OCI-LY7 (cell line): ENCODE measurements at regions not wholly inside any gene's neighbourhood (a gene's known extent, or its start where the extent isn't known, plus 50 kb on each side); places are given as distances from the start of the nearest gene placed in this dataset.

ENCODE experiments used
- EZH2phosphoT487 ChIP-seq: fragments of 200-600 bp; sonication (generic); IDR thresholded peaks from 2 replicates; pipeline ENCODE4 v1.6.1; 2018; ENCODE audit warnings: low read depth, borderline replicate concordance, mild to moderate bottlenecking, mixed run types, antibody characterized with exemption, low read length, moderate library complexity, mixed read lengths
- TF ChIP-seq, protein P1 (sequence below): fragments of 200-600 bp; sonication (generic); conservative IDR thresholded peaks from 2 replicates; pipeline ENCODE4 v1.5.1; 2014; ENCODE audit warnings: mild to moderate bottlenecking, antibody characterized with exemption, low read length, moderate library complexity, mixed read lengths

DNA sequence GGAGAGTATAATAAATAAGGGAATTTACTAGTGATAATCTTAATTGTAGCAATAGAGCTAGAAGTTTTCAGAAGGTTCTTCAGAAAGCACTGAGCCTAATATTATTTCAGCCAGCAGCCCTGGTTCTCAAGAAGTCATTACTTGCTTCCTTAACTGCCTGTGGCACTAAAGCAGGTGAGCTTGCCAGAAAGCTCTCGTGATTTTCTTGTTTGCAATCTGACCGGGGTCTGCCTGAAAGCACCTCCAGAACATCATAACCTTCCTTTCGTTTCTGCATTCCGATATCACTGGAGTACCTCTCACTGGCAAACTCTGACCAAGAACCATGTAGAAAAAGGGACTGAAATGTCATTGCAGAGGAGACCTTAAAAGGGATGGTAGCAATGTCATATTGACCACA lies 510.3 kb downstream of the ZIC1 start:
- TF ChIP-seq, protein P1, sequence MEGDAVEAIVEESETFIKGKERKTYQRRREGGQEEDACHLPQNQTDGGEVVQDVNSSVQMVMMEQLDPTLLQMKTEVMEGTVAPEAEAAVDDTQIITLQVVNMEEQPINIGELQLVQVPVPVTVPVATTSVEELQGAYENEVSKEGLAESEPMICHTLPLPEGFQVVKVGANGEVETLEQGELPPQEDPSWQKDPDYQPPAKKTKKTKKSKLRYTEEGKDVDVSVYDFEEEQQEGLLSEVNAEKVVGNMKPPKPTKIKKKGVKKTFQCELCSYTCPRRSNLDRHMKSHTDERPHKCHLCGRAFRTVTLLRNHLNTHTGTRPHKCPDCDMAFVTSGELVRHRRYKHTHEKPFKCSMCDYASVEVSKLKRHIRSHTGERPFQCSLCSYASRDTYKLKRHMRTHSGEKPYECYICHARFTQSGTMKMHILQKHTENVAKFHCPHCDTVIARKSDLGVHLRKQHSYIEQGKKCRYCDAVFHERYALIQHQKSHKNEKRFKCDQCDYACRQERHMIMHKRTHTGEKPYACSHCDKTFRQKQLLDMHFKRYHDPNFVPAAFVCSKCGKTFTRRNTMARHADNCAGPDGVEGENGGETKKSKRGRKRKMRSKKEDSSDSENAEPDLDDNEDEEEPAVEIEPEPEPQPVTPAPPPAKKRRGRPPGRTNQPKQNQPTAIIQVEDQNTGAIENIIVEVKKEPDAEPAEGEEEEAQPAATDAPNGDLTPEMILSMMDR: no peak
- no peak for TF ChIP-seq EZH2phosphoT487
